ENCODE measurements at regions not wholly inside any gene's neighbourhood (a gene's known extent, or its start where the extent isn't known, plus 50 kb on each side); places are given as distances from the start of the nearest gene placed in this dataset.

DNA sequence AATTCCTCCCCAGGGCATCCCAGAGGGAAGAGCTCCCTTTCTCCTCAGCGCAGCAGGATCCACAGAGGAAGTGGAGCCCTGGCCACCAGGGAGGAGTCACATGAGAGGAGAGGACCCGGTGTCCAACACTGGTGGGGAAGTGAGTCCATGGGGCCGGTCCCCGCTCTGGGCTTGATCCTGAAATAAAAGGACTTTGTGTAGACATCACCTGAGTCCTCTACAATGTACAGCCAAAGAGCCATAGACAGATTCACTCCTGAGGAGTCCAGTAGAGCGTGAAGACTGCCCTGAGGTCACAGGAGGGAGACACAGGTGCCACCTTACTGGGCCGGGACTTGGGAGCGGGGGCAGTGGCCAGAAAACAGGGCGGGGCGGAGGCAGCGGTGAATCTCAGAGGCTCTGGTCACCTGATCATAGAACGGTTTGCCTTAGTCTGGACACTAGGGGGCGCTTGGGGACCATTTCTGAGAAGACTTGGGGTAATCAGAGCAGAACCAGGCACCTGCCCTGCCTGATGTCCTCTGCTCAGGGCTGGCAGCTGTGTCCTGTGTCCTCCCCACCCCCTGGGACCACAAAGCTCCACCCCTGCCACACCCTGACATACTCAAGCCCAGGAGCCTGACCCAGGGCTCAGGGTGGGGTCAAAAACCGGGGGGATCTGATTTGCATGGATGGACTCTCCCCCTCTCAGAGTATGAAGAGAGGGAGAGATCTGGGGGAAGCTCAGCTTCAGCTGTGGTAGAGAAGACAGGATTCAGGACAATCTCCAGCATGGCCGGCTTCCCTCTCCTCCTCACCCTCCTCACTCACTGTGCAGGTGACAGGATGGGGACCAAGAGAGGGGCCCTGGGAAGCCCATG lies 112.7 kb downstream of the VPREB1 start:
- peak; percentile 12 for DNase-seq (ENCODE audit: low read depth)
- H3K4me3 ChIP-seq (ENCODE audit: low read depth, low read length) = no peak overlapping the region
- in situ Hi-C loops (cut with HindIII; ENCODE audit: low sequenced_read_pairs) = no loop called here
- TF ChIP-seq, protein P1, sequence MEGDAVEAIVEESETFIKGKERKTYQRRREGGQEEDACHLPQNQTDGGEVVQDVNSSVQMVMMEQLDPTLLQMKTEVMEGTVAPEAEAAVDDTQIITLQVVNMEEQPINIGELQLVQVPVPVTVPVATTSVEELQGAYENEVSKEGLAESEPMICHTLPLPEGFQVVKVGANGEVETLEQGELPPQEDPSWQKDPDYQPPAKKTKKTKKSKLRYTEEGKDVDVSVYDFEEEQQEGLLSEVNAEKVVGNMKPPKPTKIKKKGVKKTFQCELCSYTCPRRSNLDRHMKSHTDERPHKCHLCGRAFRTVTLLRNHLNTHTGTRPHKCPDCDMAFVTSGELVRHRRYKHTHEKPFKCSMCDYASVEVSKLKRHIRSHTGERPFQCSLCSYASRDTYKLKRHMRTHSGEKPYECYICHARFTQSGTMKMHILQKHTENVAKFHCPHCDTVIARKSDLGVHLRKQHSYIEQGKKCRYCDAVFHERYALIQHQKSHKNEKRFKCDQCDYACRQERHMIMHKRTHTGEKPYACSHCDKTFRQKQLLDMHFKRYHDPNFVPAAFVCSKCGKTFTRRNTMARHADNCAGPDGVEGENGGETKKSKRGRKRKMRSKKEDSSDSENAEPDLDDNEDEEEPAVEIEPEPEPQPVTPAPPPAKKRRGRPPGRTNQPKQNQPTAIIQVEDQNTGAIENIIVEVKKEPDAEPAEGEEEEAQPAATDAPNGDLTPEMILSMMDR (IDR thresholded peaks at IDR 0.05; ENCODE audit: low read depth, low read length, missing control alignments) = peak; percentile 68

DNA sequence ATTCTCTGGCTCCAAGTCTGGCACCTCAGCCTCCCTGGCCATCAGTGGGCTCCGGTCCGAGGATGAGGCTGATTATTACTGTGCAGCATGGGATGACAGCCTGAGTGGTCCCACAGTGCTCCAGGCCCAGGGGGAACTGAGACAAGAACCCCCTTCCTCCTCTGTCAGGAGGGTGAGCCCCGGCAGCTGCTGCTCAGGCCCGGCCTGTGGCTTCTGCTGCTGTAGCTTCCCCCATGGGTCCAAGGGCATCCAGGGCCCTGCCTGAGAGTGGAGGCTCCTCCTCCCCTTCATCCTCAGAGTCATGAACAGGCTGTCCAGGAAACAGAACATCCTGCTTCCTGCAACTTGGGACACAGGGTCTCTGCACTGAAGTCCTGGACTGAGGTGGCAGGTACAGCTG lies 113.6 kb downstream of the VPREB1 start:
- H3K4me3 ChIP-seq (ENCODE audit: low read depth, low read length) = no peak overlapping the region
- DNase-seq (ENCODE audit: low read depth) = no peak
- TF ChIP-seq, protein P1 (IDR thresholded peaks at IDR 0.05; ENCODE audit: low read depth, low read length, missing control alignments) = no peak
- in situ Hi-C loops (cut with HindIII; ENCODE audit: low sequenced_read_pairs) = no loop called here

DNA sequence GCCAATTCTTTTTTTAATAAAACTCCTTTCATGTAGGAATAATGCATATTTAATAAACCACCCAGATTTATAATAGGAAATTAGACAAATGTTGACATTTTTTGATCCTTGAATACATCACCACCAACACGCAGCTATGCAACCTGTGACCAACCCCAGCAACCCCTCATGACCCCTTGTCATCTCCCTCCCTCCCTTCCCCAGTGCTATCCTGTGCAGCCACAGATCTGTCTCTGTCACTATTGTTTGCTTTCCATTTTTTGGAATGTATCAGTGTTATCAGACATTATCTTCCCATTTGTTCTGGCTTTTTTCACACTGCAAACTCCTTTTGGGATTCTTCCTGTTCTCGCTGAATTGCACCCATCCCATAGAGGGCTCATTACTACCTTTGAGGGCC lies 114.1 kb downstream of the VPREB1 start:
- TF ChIP-seq, protein P1 (IDR thresholded peaks at IDR 0.05; ENCODE audit: low read depth, low read length, missing control alignments) = no peak
- in situ Hi-C loops (cut with HindIII; ENCODE audit: low sequenced_read_pairs) = no loop called here
- no peak overlapping the region for H3K4me3 ChIP-seq (ENCODE audit: low read depth, low read length)
- no peak for DNase-seq (ENCODE audit: low read depth)

DNA sequence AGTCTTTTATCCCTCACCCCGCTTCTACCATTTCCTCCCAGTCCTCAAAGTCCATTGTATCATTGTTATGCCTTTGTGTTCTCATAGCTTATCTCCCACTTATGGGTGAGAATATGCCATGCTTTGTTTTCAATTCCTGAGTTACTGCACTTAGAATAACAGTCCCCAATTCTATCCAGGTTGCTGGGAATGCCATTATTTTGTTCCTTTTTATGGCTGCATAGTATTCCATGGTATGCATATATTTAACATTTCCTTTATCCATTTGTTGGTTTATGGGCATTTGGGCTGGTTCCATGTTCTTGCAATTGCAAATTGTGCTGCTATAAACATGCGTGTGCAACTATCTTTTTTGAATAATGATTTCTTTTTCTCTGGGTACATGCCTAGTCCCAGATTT lies 114.9 kb downstream of the VPREB1 start:
- TF ChIP-seq, protein P1 (IDR thresholded peaks at IDR 0.05; ENCODE audit: low read depth, low read length, missing control alignments) = no peak
- no peak for DNase-seq (ENCODE audit: low read depth)
- no peak overlapping the region for H3K4me3 ChIP-seq (ENCODE audit: low read depth, low read length)
- in situ Hi-C loops (cut with HindIII; ENCODE audit: low sequenced_read_pairs) = no loop called here

DNA sequence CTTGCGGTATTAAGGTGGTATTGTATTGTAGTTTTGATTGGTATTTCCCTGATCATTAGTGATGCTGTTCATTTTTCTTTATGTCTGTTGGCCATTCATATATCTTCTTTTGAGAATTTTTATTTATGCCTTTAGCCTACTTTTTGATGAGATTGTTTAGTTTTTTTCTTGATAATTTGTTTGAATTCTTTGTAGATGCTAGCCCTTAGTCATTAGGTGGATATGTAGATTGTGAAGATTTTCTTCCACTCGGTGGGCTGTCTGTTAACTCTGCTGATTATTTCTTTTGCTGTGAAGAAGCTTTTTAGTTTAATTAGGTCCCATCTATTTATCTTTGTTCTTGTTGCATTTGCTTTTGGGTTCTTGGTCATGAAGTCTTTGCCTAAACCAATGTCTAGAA lies 115.4 kb downstream of the VPREB1 start:
- in situ Hi-C loops (cut with HindIII; ENCODE audit: low sequenced_read_pairs) = no loop called here
- H3K4me3 ChIP-seq (ENCODE audit: low read depth, low read length) = no peak overlapping the region
- DNase-seq (ENCODE audit: low read depth) = no peak
- TF ChIP-seq, protein P1 (IDR thresholded peaks at IDR 0.05; ENCODE audit: low read depth, low read length, missing control alignments) = no peak

DNA sequence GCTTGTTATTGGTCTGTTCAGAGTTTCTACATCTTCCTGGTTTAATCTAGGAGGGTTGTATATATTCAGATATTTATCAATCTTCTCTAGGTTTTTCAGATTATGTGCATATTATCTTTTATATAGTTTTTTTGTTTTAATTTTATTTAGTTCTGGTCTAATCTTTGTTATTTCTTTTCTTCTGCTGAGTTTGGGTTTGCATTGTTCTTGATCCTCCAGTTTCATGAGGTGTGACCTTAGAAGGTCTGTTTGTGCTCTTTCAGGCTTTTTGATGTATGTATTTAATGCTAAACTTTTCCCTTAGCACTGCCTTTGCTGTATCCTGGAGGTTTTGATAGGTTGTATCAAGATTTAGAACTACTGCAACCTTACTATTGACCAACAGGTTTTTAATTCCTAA lies 117.7 kb downstream of the VPREB1 start:
- no peak overlapping the region for H3K4me3 ChIP-seq (ENCODE audit: low read depth, low read length)
- in situ Hi-C loops (cut with HindIII; ENCODE audit: low sequenced_read_pairs) = no loop called here
- no peak for DNase-seq (ENCODE audit: low read depth)
- TF ChIP-seq, protein P1 (IDR thresholded peaks at IDR 0.05; ENCODE audit: low read depth, low read length, missing control alignments) = no peak

Data from astrocyte of the cerebellum (primary cell).